ENCODE measurements at regions not wholly inside any gene's neighbourhood (a gene's known extent, or its start where the extent isn't known, plus 50 kb on each side); places are given as distances from the start of the nearest gene placed in this dataset.

- no peak for DNase-seq (ENCODE audit: low read depth in 2 of 2)
These were observed 1232.8 kb downstream of the XPNPEP1 start for GRCh38 chr10:108690530-108690929.

GRCh38 chr10:108689891-108690290 is 1233.4 kb downstream of the XPNPEP1 start:
- no peak for DNase-seq (ENCODE audit: low read depth in 2 of 2)

- no peak for DNase-seq (ENCODE audit: low read depth in 2 of 2)
These were observed 1235.0 kb downstream of the XPNPEP1 start for GRCh38 chr10:108688314-108688713.

DNA sequence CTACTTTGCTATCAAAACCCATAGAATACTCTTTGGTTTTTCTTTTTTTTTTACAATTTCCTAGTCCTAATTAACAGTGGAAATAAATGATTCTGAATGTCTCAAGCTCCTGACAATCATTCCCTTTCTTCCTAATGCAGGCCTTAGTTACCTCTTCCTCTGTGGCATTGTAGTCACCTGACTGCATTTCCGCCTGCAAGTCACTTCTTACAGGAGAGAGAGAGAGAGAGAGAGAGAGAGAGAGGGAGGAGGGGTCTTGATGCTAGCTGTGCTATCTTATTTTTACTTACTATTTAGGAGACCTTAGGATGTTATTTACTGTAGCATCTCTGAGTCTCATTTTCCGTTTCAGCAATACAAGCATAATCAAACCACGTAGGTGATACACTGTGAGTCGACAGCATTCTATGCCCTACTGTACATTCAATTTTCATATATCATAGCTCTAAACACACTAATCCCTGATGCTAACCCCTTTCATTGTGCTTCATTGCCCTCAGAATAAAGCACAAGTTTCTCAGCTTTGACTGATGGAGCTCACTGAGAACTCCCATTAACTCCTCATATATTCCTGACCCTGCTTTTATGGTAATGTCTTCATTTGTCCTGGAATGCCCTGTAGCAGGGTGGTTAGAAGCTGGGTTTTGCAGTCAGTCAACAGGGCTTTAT is 1237.3 kb downstream of the XPNPEP1 start:
- DNase-seq (ENCODE audit: low read depth in 2 of 2): no peak

- DNase-seq (ENCODE audit: low read depth in 2 of 2): no peak
These were observed 1238.9 kb downstream of the XPNPEP1 start for GRCh38 chr10:108684431-108684830.

GRCh38 chr10:108673741-108674140 is 1249.6 kb downstream of the XPNPEP1 start:
- DNase-seq (ENCODE audit: low read depth in 2 of 2): no peak

- DNase-seq (ENCODE audit: low read depth in 2 of 2): no peak
These were observed 1259.7 kb downstream of the XPNPEP1 start for GRCh38 chr10:108663587-108663986.

- no peak for DNase-seq (ENCODE audit: low read depth in 2 of 2)
These were observed 1260.3 kb downstream of the XPNPEP1 start for GRCh38 chr10:108662975-108663374.

DNA sequence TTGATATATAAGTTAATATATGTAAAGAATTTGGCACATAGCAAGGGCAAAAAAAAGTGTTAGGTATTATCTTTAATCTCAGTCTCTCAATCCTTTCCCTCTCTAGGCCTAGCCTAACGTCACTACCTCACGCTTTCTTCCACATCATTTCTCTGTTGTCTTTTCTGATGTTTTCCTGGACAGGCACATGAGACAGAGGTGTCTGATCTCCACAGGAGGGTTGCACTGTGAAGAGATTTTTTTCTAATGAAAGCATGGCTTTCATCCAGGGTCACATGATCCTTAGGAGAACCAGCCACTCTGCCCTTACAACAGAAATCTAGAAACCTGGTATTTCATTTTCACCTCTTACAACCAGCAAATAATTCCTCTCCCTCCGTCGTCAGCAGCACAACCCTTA is 1268.3 kb downstream of the XPNPEP1 start:
- no peak for DNase-seq (ENCODE audit: low read depth in 2 of 2)

DNA sequence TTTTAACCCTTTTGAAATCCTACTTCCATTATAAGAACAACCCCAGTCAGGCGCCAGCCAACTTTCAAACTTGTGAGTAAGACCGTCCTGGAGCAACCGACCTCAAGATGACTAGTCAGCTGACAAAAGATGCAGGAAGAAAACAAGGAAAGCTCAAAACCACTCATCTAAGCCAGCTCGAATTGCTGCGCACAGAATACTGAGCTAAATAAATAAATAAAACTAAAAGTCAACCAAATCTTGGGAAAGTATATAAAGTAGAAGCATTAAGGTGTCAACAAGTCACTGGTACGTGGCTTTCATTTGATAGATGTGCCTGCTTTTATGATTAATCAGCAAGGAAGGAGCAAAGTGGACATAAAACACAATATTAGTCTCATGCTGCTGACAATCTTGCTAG is 1269.8 kb downstream of the XPNPEP1 start:
- no peak for DNase-seq (ENCODE audit: low read depth in 2 of 2)

DNA sequence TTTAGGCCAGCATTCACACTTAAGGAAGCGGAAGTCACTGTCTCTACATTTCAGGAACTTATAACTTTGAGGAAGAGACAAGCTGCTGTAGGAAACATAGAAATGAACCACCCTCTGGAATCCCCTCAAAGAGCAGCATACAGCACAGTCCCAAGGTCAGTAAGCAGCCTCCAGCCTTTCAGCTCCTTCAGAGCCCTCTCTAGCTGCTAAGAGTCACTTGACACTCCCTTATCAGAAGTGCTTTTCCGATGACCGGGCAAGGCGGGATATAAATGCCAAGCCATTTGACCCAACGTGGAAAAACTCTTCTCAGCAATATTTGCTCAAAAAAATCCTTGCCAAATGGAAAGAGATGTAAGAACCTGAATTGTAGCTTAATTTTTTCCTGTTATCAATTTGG is 1284.3 kb downstream of the XPNPEP1 start:
- no peak for DNase-seq (ENCODE audit: low read depth in 2 of 2)

DNA sequence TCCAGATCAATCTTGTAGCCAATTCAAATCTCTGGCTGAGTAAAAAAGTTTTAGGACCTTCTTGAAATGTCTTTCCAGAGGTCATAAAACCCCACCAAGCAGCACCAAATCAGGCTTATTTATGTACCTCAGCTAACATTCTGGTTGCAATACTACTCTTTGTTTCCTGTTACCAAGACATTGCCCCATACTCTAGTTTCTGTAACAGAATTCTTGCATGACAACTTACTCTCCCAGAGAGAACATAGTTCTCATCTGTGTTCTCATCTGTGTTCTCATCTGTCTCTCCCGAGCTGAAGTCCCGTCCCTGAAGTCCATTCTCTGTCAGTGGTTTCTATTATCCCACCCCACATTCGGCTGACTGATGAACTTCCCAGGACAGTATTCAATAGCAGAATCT is 1285.1 kb downstream of the XPNPEP1 start:
- DNase-seq (ENCODE audit: low read depth in 2 of 2): no peak

DNA sequence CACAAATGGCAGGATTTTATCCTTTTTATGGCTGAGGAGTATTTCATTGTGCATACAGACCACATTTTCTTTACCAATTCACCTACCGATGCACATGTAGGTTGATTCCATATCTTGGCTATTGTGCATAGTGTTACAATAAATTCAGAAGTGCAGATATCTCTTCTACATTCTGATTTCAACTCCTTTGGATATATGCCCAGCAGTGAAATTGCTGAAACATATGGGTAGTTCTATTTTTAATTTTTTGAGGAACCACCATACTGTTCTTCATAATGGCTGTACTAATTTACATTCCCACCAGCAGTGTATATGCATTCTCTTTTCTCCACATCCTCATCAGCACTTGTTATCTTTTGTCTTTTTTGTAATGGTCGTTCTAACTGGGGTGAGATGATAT is 1290.3 kb downstream of the XPNPEP1 start:
- DNase-seq (ENCODE audit: low read depth in 2 of 2): no peak

GRCh38 chr10:108632144-108632543 is 1291.2 kb downstream of the XPNPEP1 start:
- DNase-seq (ENCODE audit: low read depth in 2 of 2): no peak

DNA sequence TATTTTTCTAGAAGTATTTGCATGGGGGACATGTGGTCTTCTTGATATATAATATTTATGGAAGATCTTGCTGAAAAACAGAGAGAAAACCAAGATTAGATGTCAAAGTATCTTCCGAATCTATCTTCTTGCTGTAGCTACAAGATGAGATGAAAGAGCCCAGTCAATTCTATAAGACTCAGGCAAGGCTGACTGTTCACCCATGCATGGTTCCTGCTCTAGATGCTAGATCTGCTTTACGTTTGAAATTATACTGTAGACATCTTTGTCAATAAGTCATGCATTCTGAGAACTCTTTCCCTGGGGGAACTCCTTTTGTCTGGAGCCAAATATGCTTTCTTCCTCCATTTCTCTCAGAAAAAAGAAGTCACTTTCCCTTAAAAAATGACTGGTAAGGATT is 1292.0 kb downstream of the XPNPEP1 start:
- DNase-seq (ENCODE audit: low read depth in 2 of 2): no peak

- no peak for DNase-seq (ENCODE audit: low read depth in 2 of 2)
These were observed 1293.5 kb downstream of the XPNPEP1 start for GRCh38 chr10:108629834-108630233.

- no peak for DNase-seq (ENCODE audit: low read depth in 2 of 2)
These were observed 1299.3 kb downstream of the XPNPEP1 start for GRCh38 chr10:108624052-108624451.

- no peak for DNase-seq (ENCODE audit: low read depth in 2 of 2)
These were observed 1302.3 kb downstream of the XPNPEP1 start for GRCh38 chr10:108620821-108621534.

DNA sequence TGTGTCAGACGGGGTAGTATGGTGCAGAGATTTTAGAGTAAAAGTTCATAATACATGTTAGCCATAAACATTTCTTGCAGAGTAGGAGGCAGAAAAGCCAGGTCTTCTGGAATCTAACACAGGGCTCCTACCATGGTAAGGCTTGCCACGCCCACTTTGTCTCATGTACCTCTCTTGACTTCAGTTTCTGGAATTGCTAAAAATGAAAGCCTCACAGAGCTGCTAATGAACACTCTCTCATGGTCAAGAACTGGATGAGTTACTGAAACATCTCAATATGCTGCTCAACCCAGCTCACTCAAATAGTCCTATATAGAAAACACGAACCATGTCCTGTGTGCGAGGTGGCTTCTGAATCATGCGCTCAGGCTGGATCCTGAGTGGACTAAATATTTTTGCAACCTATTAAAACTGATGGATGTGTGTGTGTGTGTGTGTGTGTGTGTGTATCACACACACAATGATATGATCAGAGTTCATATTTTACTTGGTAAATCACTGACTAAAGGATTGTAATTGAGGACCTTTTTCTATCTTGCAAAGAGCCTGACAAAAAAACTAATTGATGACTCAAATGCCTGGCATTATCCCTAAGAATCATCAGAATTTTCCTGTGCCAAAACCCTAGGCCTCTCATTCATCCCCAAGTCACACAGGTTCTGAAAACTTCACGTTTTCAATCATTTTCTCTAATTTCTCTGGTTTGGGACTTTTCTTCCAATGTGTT is 1306.6 kb downstream of the XPNPEP1 start:
- DNase-seq (ENCODE audit: low read depth in 2 of 2): no peak

DNA sequence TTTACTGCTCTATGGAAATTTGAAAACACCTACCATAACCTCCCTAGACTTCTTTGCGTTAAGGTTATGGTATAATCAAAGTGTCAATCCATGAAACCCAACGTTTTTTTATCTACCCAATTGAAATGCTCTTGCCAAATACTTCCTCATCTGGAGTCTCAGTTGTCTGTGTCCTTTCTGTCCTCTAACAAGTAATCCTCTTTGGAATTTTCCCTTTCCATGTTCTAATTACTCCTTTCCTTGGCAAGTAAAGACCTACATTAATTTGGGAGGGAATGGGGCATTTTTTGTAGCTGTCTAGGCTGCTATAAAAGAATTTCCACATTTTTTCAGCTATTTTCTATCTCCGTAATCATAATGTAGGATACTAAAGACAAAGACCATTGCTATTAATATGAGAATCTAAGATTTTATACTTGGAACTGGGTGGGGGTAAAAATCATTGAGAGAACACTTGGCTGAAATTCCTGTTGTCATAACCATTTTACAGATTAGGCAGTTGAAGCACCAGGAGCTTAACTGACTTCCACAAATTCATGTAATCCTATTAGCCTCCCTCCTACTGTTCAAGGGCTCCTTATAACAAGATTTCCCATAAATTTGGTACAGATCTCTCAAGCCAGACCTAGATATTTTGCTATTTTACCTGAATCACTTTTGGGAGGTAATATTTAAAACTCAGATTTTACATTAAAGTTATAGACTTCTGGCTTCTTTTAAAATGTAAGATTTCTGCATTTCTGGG is 1307.6 kb downstream of the XPNPEP1 start:
- no peak for DNase-seq (ENCODE audit: low read depth in 2 of 2)

GRCh38 chr10:108612485-108612884 is 1310.8 kb downstream of the XPNPEP1 start:
- no peak for DNase-seq (ENCODE audit: low read depth in 2 of 2)

DNA sequence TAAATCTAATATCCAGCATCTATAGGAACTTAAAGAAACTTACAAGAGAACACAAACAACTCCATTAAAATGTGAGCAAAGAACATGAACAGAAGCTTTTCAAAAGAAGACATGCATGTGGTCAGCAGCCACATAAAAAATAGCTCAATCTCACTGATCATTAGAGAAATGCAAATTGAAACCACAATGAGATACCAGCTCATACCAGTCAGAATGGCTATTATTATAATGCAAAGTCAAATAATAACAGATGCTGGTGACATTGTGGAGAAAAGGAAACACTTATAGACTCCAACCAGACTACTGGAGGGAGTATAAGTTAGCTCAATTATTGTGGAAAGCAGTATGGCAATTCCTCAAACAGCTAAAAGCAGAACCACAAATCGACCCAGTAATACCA is 1314.5 kb downstream of the XPNPEP1 start:
- no peak for DNase-seq (ENCODE audit: low read depth in 2 of 2)
